Fibroblast of villous mesenchyme (primary cell): ENCODE measurements at regions not wholly inside any gene's neighbourhood (a gene's known extent, or its start where the extent isn't known, plus 50 kb on each side); places are given as distances from the start of the nearest gene placed in this dataset.

Experiments used
- DNase-seq: peaks from one replicate; pipeline ENCODE4 v3.0.0-alpha.2; 2010; ENCODE audit warnings: low read depth
- H3K4me3 ChIP-seq: 2 replicates; pipeline ENCODE4 v1.5.1; 2011; ENCODE audit warnings: low read depth, mild to moderate bottlenecking, low read length
- TF ChIP-seq, protein P1 (sequence below): IDR thresholded peaks from 2 replicates; pipeline ENCODE4 v1.5.1; 2012; ENCODE audit warnings: low read depth, mild to moderate bottlenecking, low read length; ENCODE audit not compliant: insufficient read depth

DNA sequence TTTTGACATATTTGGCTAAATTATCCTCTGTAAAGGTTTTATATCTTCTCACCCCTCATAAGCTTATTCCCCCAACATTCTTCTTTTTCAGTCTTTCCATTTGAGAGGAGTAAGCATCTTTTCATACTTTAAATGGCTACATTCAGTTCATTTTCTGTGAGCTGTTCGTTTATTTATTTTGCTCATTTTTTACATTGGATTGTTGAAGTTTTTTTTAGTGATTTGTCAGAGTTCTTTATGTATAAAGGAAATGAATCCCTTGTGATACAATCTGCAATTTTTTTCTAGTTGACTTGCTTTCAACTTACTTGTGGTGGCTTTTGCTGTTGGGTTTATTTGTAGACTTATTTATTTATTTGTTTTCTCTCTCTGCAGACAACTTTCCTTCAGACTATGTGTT is 250.3 kb downstream of the DLEU7 start:
- no peak overlapping the region for H3K4me3 ChIP-seq
- DNase-seq: no peak
- TF ChIP-seq, protein P1, sequence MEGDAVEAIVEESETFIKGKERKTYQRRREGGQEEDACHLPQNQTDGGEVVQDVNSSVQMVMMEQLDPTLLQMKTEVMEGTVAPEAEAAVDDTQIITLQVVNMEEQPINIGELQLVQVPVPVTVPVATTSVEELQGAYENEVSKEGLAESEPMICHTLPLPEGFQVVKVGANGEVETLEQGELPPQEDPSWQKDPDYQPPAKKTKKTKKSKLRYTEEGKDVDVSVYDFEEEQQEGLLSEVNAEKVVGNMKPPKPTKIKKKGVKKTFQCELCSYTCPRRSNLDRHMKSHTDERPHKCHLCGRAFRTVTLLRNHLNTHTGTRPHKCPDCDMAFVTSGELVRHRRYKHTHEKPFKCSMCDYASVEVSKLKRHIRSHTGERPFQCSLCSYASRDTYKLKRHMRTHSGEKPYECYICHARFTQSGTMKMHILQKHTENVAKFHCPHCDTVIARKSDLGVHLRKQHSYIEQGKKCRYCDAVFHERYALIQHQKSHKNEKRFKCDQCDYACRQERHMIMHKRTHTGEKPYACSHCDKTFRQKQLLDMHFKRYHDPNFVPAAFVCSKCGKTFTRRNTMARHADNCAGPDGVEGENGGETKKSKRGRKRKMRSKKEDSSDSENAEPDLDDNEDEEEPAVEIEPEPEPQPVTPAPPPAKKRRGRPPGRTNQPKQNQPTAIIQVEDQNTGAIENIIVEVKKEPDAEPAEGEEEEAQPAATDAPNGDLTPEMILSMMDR: no peak

DNA sequence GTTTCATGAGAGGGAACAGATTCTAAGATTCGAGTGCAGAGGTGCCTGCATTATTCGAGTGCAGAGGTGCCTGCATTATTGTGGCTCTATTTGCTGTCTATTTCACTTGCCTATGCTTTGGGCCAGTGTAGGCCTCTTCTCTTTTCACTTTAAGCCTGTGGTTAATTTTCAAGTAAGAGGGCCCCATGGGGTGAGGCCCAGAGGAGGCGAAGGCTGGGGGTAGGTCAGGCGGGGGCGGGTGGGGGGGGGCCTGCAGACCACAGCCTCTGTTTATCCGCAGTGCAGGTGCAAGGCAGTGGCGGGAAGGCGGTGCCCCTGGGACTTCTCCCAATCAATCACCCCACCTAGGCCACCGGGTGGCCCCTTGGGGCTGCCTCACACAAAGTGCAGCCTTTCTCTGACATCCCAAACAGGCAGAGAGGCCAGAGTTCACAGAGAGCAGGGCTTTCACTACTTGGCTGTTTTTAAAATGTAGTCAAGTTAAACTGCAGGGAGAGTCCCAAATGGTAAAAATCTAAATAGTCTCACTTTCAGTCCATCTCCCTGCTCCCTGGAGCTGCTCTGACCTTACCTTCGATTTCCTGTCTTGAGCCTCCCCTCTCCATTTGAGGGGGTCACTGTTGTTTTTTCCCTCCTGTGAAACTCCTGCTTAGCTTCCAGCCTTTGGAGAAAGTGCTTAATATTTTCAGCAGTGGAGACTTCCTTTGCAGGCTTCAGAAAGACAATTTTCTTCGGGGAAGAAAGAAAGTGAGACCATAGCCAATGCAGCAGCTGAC is 249.0 kb downstream of the DLEU7 start:
- TF ChIP-seq, protein P1: no peak
- H3K4me3 ChIP-seq: no peak overlapping the region
- DNase-seq: no peak

- TF ChIP-seq, protein P1: no peak
- no peak for DNase-seq
- H3K4me3 ChIP-seq: no peak overlapping the region
Measured at GRCh38 chr13:50595196-50595595, 248.3 kb downstream of the DLEU7 start.

GRCh38 chr13:50596156-50596555 is 247.3 kb downstream of the DLEU7 start:
- DNase-seq: no peak
- no peak overlapping the region for H3K4me3 ChIP-seq
- TF ChIP-seq, protein P1: no peak

GRCh38 chr13:50596776-50597203 is 246.7 kb downstream of the DLEU7 start:
- H3K4me3 ChIP-seq: no peak overlapping the region
- TF ChIP-seq, protein P1: no peak
- no peak for DNase-seq

DNA sequence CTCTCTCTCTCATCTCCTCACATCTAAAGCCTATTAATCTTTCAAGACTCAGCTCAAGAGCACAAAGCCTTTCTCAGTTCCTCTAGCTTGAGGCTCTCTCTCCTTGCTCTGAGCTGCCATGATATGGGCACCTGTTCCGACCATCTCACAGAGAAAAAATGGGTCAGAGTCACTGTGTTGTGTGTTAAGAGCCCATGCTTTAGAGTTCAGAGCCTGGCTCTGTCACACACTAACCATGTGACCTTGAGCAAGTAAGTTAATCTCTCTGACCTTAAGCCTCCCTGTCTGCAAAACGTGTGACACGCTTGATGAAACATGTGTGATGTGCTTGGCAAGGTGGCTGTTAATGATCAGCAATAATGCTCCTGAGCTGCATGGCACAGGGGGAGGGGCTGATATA is 245.2 kb downstream of the DLEU7 start:
- TF ChIP-seq, protein P1: no peak
- no peak for DNase-seq
- no peak overlapping the region for H3K4me3 ChIP-seq

DNA sequence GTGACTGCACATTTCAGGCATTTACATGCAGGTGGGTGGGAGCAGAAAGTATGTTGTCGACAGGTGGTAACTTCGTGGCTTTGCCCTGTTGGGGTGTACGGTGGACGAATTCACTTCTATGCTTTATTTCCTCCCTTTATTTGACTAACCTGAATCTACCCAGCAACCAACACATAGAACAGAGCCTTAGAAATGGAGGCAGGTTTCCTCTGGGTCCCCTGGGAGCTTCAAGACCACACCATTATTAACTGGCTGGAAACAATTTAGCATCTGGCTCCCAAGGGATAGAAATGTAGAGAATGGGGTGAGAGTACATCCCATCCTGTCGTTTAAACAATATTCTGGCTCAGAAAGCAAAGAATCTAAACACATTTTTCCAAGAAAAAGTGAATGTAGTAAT is 244.4 kb downstream of the DLEU7 start:
- no peak overlapping the region for H3K4me3 ChIP-seq
- TF ChIP-seq, protein P1: no peak
- DNase-seq: no peak
